ENCODE measurements at regions not wholly inside any gene's neighbourhood (a gene's known extent, or its start where the extent isn't known, plus 50 kb on each side); places are given as distances from the start of the nearest gene placed in this dataset.

DNA sequence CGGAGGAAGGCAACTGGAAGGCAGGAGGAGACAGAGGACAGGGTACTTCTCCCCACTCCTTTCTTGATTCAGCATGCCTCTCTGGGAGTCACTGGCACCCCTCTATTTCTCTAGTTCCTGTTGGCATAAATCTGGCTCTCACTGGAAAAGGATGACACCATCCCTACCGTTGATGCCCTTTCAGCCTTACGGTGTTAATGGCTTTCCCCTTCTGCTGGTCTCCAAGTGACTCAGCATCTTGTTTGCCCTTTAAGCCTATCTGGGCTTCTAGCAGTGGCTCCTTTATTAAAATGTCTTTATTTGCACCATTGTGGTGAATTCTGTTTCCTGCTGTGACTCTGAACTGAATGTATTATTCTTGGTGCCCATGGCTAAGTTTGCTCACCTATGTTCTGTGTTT lies 227.3 kb upstream of the GLRA1 start:
- TF ChIP-seq ZFX (IDR thresholded peaks at IDR 0.05; ENCODE audit: borderline replicate concordance), result no peak
- TF ChIP-seq, protein P1, sequence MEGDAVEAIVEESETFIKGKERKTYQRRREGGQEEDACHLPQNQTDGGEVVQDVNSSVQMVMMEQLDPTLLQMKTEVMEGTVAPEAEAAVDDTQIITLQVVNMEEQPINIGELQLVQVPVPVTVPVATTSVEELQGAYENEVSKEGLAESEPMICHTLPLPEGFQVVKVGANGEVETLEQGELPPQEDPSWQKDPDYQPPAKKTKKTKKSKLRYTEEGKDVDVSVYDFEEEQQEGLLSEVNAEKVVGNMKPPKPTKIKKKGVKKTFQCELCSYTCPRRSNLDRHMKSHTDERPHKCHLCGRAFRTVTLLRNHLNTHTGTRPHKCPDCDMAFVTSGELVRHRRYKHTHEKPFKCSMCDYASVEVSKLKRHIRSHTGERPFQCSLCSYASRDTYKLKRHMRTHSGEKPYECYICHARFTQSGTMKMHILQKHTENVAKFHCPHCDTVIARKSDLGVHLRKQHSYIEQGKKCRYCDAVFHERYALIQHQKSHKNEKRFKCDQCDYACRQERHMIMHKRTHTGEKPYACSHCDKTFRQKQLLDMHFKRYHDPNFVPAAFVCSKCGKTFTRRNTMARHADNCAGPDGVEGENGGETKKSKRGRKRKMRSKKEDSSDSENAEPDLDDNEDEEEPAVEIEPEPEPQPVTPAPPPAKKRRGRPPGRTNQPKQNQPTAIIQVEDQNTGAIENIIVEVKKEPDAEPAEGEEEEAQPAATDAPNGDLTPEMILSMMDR (IDR thresholded peaks at IDR 0.05), result no peak
- no peak overlapping the region for H3K27ac ChIP-seq

DNA sequence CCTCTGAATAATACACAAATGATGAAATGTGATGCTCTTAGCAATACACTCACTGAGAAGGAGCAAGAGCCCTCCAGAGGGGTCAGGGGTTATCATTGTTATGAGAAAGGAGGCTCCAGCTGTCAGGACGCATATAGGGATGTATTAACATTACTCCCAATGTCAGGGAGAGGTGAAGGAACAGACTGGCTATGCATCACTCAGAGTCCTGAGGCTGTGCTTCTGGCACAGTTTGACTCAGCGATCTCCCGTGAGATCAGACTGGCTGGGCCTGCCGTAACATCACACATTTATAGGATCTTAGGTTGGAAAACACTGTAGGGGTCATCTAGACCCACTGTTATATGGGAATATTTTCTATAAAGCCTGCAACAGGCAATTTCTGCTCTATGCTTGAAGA lies 226.5 kb upstream of the GLRA1 start:
- no peak overlapping the region for H3K27ac ChIP-seq
- TF ChIP-seq, protein P1 (IDR thresholded peaks at IDR 0.05), result no peak
- TF ChIP-seq ZFX (IDR thresholded peaks at IDR 0.05; ENCODE audit: borderline replicate concordance), result no peak

DNA sequence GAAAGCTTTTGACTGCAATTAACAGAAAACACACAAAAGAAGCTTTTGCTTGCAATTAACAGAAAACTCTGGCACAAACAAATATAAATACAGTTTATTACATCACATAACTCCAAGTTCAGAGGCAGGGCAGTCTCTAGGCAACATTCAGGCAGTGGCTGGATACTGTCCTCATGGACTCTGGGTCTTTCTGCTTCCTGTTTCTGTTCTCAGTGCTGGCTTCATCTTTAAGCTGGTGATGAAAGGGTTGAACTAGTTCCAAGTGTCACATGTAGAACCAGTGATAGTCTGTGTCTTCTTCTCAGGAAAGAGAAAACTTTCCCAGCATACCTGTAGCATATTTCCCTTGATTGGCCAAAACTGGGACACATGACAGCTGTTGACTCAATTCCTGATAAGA lies 222.6 kb upstream of the GLRA1 start:
- H3K27ac ChIP-seq, result no peak overlapping the region
- no peak for TF ChIP-seq ZFX (IDR thresholded peaks at IDR 0.05; ENCODE audit: borderline replicate concordance)
- TF ChIP-seq, protein P1 (IDR thresholded peaks at IDR 0.05), result no peak

DNA sequence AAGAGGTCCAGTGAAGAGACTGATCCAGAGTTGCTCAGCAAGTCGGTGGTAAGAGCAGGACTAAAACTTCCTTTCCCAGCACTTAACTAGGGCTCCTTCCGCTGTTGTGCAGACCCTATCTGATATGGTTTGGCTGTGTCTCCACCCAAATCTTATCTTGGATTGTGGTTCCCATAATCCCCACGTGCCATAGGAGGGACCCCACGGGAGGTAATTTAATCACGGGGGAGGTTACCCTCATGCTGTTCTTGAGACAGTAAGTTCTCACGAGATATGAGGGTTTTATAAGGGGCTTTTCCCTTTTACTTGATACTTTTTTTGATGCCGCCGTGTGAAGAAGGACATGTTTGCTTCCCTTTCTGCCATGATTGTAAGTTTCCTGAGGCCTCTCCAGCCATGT lies 221.9 kb upstream of the GLRA1 start:
- TF ChIP-seq ZFX (IDR thresholded peaks at IDR 0.05; ENCODE audit: borderline replicate concordance), result no peak
- no peak overlapping the region for H3K27ac ChIP-seq

DNA sequence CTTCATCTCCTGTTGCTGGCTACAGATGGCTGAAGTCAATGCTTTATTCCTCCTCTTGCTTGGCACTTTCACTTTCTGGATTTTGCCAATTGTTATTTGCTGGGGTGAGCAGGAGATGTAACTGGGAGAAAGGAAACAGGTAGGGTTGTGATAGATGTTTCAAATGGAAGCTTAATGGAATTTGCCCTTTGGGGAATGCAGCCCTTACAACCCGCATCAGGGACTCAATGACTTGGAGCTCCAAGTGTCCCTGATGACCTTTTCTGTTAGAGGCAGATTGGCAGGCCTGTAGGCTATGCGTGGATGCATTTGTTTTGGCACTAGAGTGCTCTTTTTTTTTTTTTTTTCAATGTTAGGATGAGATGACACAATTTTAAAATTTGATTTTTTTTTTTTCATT lies 219.9 kb upstream of the GLRA1 start:
- H3K27ac ChIP-seq, result no peak overlapping the region
- TF ChIP-seq, protein P1 (IDR thresholded peaks at IDR 0.05), result no peak
- no peak for TF ChIP-seq ZFX (IDR thresholded peaks at IDR 0.05; ENCODE audit: borderline replicate concordance)

DNA sequence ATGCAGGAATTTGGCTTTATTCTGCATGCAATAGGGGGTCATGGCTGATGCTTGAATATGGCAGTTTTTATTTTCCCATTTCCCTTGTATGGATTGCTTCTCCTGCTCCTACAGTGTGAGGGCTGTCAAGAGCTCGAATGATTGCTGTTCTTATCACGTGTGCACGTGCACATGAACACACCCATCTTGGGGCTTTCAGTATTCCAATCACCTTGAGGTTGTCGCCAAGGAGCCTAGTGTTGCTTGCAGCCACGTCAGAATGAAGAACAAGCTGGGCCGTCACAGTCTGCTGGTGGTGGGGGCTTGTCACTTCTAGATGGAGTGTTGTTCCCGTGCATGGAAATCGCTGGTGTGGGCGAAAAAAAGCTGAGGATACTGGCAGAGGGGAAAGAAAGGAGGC lies 219.4 kb upstream of the GLRA1 start:
- TF ChIP-seq ZFX (IDR thresholded peaks at IDR 0.05; ENCODE audit: borderline replicate concordance), result no peak
- TF ChIP-seq, protein P1 (IDR thresholded peaks at IDR 0.05), result no peak
- H3K27ac ChIP-seq, result no peak overlapping the region

DNA sequence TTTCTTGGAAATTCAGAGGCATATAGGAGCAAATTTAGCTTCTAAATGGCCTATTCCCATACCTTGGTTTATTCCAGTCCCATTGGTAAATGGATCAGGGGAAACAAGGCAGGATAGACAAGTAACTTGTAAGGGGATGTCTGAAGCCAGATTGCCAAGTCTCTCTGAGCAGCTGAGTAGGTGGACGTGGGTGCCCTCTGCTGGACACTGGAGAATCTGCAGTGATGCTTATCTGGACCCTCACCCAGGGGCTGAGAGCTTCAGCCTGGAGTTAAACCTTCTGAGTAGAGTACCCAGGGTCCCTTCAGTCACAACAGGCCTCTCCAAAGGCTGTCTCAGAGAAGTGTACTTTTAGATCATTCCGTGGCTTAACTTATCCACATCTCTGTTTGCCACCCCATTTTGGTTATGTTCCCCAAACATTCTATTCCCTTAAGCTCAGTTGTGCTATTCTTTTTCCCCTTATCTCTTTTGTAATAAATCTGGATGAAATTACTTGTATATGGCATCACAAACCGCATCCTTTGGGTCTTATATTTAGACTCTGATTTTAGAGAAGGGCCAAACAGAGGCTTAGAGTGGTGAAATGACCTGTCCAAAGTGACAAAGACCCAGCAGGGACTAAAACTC lies 218.3 kb upstream of the GLRA1 start:
- TF ChIP-seq, protein P1 (IDR thresholded peaks at IDR 0.05), result peak; percentile 90
- no peak for TF ChIP-seq ZFX (IDR thresholded peaks at IDR 0.05; ENCODE audit: borderline replicate concordance)
- no peak overlapping the region for H3K27ac ChIP-seq

DNA sequence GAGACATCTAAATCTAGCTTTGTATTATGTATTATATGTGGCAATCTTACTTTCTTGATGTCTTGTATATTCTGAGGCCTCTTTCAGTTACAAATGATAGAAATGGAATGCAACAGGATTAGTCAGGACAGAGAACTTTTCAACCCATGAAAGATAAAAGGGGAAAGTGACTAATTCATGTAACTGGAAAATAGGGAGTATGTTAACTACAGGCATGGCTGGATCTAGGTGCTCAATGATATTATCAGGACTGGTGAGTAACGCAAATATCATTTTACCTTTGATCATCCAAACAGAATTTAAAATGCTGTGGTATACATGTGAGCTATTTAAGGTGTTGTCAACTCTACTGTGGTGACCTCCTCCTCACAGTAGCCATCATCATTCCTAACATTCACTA lies 215.7 kb upstream of the GLRA1 start:
- TF ChIP-seq ZFX (IDR thresholded peaks at IDR 0.05; ENCODE audit: borderline replicate concordance), result no peak
- TF ChIP-seq, protein P1 (IDR thresholded peaks at IDR 0.05), result no peak
- no peak overlapping the region for H3K27ac ChIP-seq

Measured in 22Rv1 (cell line).